Cardiac muscle cell (in vitro differentiated cells and primary cell): ENCODE measurements at regions not wholly inside any gene's neighbourhood (a gene's known extent, or its start where the extent isn't known, plus 50 kb on each side); places are given as distances from the start of the nearest gene placed in this dataset.

Experiments
- DNase-seq, 2 donors: peaks; one replicate each; pipeline versions ENCODE4 v3.0.0 to v3.0.0-alpha.2; 2010 to 2017; ENCODE audit warnings: low read depth in 1 of 2, low spot score in 1 of 2
- H3K27ac ChIP-seq: fragments of 200-600 bp; sonication (generic); 2 replicates; pipeline ENCODE4 v1.5.1; 2016
- H3K27me3 ChIP-seq: fragments of 200-600 bp; sonication (generic); 2 replicates; pipeline ENCODE4 v1.6.0; 2016; ENCODE audit warnings: control low read depth
- H3K36me3 ChIP-seq: fragments of 200-600 bp; sonication (generic); 2 replicates; pipeline ENCODE4 v1.5.1; 2016; ENCODE audit warnings: control low read depth
- H3K4me1 ChIP-seq: fragments of 200-600 bp; sonication (generic); 2 replicates; pipeline ENCODE4 v1.8.1; 2017; ENCODE audit warnings: low read depth, mild to moderate bottlenecking, mixed run types
- H3K4me3 ChIP-seq: fragments of 200-600 bp; sonication (generic); 2 replicates; pipeline ENCODE4 v1.5.1; 2016; ENCODE audit warnings: mild to moderate bottlenecking
- H3K9me3 ChIP-seq: fragments of 200-600 bp; sonication (generic); 2 replicates; pipeline ENCODE4 v1.5.1; 2017; ENCODE audit warnings: low read depth, mild to moderate bottlenecking, control low read depth
- TF ChIP-seq, protein P1 (sequence below): IDR thresholded peaks from 2 replicates; pipeline ENCODE4 v1.5.1; 2012; ENCODE audit warnings: low read depth, mild to moderate bottlenecking, low read length

DNA sequence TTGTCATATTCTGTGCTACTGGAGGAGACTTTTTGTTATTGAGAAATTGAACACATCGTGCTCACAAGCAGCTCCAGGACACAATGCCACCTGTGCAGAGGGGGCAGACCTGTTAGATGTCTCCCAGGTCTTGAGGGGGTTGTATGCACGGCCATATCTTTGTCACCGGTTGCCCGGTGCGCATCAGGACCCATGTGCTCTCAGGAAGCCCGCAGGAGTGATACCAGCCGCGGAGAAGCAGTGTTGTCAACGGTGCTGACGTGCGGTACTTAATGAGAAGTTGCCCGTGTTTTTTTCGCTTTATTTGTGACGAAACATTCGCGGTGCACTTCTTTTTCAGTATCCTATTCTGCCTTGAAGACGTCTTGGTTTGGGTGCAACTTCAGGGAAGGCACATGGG lies 128.2 kb upstream of the RTL1 start:
- Histone ChIP-seq H3K9me3 (no peaks in the 10 kb centered on the region), H3K36me3 (no peaks in the 10 kb centered on the region), H3K4me1 (no peaks in the 10 kb centered on the region), H3K27ac (no peak overlapping the region), H3K27me3 (no peaks in the 10 kb centered on the region), H3K4me3 (no peak overlapping the region)
- TF ChIP-seq, protein P1, sequence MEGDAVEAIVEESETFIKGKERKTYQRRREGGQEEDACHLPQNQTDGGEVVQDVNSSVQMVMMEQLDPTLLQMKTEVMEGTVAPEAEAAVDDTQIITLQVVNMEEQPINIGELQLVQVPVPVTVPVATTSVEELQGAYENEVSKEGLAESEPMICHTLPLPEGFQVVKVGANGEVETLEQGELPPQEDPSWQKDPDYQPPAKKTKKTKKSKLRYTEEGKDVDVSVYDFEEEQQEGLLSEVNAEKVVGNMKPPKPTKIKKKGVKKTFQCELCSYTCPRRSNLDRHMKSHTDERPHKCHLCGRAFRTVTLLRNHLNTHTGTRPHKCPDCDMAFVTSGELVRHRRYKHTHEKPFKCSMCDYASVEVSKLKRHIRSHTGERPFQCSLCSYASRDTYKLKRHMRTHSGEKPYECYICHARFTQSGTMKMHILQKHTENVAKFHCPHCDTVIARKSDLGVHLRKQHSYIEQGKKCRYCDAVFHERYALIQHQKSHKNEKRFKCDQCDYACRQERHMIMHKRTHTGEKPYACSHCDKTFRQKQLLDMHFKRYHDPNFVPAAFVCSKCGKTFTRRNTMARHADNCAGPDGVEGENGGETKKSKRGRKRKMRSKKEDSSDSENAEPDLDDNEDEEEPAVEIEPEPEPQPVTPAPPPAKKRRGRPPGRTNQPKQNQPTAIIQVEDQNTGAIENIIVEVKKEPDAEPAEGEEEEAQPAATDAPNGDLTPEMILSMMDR = no peak
- DNase-seq = no peak

DNA sequence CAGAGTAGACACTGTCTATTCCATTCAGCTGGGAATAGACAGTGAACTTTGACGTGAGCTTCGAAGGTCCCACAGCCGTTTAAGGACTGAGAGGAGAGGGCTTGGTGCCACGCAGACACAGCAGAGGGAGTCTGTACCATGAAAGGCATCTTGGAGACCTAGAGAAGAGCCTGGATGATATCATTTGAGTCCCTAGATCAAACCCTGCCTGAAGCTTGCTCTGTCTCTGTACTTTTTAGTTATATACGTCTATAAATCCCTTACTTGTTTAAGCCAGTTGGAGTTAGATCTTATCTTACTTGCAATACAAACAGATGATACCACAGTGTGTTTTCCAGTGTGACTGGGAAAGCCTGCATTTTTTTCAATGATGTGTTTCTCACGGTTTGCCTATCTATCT lies 128.9 kb upstream of the RTL1 start:
- TF ChIP-seq, protein P1 = no peak
- Histone ChIP-seq H3K9me3 (no peaks in the 10 kb centered on the region), H3K4me3 (no peak overlapping the region), H3K27me3 (no peaks in the 10 kb centered on the region), H3K4me1 (no peaks in the 10 kb centered on the region), H3K36me3 (no peaks in the 10 kb centered on the region), H3K27ac (no peak overlapping the region)
- no peak for DNase-seq

DNA sequence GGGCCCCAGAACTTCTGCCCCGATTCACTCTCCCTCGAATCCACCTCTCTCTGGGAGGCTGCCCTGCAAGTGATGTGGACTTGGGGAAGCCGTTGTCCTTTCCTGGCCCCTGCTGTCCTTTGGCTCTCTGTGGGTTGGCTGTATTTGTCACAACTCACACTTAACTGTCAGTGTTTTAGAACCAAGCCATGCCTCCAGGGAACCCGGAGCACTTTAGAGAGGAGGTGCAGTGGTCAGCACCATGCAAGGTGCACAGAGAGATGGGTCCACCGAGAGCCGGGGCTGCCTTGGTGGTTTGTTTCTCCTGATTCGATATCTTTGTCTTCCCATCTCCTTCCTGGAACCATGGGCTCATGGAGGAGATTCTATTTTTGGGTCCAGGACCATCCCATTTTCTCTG lies 129.5 kb upstream of the RTL1 start:
- Histone ChIP-seq H3K4me3 (no peak overlapping the region), H3K4me1 (no peaks in the 10 kb centered on the region), H3K36me3 (no peaks in the 10 kb centered on the region), H3K27me3 (no peaks in the 10 kb centered on the region), H3K9me3 (no peaks in the 10 kb centered on the region), H3K27ac (no peak overlapping the region)
- TF ChIP-seq, protein P1 = no peak
- DNase-seq = no peak

DNA sequence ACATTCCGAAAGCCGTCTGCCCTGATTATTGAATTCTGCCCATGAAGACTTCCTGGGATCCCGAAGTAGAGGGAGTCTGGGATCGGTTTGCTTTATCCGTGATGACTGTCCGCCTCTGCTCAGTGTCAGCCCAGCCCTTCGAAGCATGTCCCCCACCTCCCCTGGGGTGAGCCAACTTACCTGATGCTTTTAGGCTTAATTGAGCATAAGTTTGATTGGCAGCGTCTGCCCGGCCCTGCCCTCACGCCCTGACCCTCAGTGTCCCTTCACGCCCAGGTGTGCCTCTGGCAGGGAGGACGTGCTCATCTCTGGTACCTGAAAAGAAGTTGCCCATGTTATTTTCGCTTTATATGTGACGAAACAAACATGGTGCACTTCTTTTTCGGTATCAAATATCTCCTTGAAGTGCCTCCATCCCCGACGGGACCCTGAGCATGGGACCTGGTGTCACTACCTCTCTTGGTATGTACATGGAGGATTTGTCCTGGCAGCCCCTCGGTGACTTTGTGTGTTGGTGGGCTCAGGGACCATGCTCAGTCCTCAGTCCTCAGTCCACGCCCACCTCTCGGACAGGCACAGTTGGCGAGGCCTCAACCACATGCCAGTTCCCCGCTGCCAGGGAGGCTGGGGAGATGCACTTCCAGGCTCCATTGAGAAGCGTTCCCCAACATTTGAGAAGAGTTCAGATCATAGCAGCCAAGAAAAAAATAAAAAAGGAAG lies 130.1 kb upstream of the RTL1 start:
- no peak for DNase-seq
- Histone ChIP-seq H3K36me3 (no peaks in the 10 kb centered on the region), H3K4me3 (no peak overlapping the region)

DNA sequence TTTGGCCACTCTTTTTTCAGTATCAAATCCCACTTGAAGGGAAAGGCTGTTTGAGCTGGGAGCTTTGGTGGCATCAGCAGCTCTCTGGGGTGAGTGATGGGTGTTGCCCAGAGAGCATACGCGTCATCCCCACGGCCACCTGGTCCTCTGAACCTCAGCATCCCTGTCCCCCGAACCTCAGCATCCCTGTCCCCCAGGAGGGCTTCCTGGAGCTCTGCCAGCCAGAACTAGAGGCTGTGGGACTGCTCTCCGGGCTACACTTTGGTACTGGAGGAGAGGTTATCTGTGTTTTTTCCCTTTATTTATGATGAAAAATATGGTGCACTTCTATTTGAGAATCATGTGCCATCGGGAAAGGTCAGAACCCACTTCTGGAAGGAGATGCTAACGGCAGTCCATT lies 131.5 kb upstream of the RTL1 start:
- Histone ChIP-seq H3K9me3 (no peaks in the 10 kb centered on the region), H3K27me3 (no peaks in the 10 kb centered on the region), H3K4me3 (no peak overlapping the region), H3K4me1 (no peaks in the 10 kb centered on the region), H3K36me3 (no peaks in the 10 kb centered on the region), H3K27ac (no peak overlapping the region)
- no peak for DNase-seq
- TF ChIP-seq, protein P1 = no peak

More for the DNA sequence above, 130.1 kb upstream of the RTL1 start:
- Histone ChIP-seq H3K9me3 (no peaks in the 10 kb centered on the region), H3K4me1 (no peaks in the 10 kb centered on the region), H3K27me3 (no peaks in the 10 kb centered on the region), H3K27ac (no peak overlapping the region)
- TF ChIP-seq, protein P1 = no peak
